Upper lobe of left lung (tissue), 4 donors: ENCODE measurements at regions not wholly inside any gene's neighbourhood (a gene's known extent, or its start where the extent isn't known, plus 50 kb on each side); places are given as distances from the start of the nearest gene placed in this dataset.

Source experiments
- CTCF ChIP-seq, 6 experiments: fragments of 450-650 bp in 4 of 6; fragments of 200-600 bp in 2 of 6; sonication (generic) in 2 of 6; IDR thresholded peaks; one replicate each; pipeline ENCODE4 v1.5.1; 2016 to 2019; ENCODE audit warnings: antibody characterized with exemption in 6 of 6
- EP300 ChIP-seq, 4 donors: sonication (generic); formaldehyde crosslinking; IDR thresholded peaks; one replicate each; pipeline ENCODE4 v1.5.1; 2017; ENCODE audit warnings: antibody characterized with exemption in 4 of 4, control low read depth in 2 of 4

- TF ChIP-seq CTCF (IDR thresholded peaks at IDR 0.05) (peak in 1 of 6 experiments; percentile 8), EP300 (IDR thresholded peaks at IDR 0.05) (no peak)
Observed at GRCh38 chr12:14257734-14258574, 107.5 kb upstream of the ATF7IP start.
